GM12878 (cell line): ENCODE measurements at regions not wholly inside any gene's neighbourhood (a gene's known extent, or its start where the extent isn't known, plus 50 kb on each side); places are given as distances from the start of the nearest gene placed in this dataset.
"Not testable (repeated sequence)": the region's sequence is repeated elsewhere in the genome, so short reads cannot be mapped to it uniquely, and the experiment has no call there.

ENCODE experiments used
- ATAC-seq: fragments of 200-7000 bp; cut with Tn5 transposase; 3 replicates; pipeline ENCODE4 v1.9.1; 2020; ENCODE audit warnings: mild to moderate bottlenecking, moderate library complexity
- BruUV-seq: library from RNA; stranded (reverse); fragments of 400-500 nt; replicated peaks from 2 replicates; lab custom pipeline; 2021; lab: Mats Ljungman, UMichigan
- CTCF ChIA-PET: fragments of 300-600 bp; sonication (Branson Sonifier 250); formaldehyde crosslinking; extraction: SDS; loops from one replicate; lab custom pipeline; 2021; ENCODE audit warnings: inconsistent platforms; lab: Yijun Ruan, JAX
- POLR2A ChIA-PET: fragments of 350-600 bp; formaldehyde crosslinking; extraction: SDS; loops from one replicate; lab custom pipeline; 2021; ENCODE audit warnings: inconsistent platforms; lab: Charles Lee
- RAD21 ChIA-PET: fragments of 300-600 bp; sonication (Branson Sonifier 250); formaldehyde crosslinking; loops from one replicate; lab custom pipeline; 2023; ENCODE audit warnings: antibody characterized with exemption; ENCODE audit not compliant: unreplicated experiment; lab: Charles Lee
- SMC1A ChIA-PET: fragments of 300-600 bp; sonication (Branson Sonifier 250); formaldehyde crosslinking; loops from one replicate; lab custom pipeline; 2023; ENCODE audit not compliant: unreplicated experiment, uncharacterized antibody; lab: Charles Lee
- DNase-seq: peaks from one replicate; pipeline ENCODE4 v3.0.0-alpha.2; 2011; ENCODE audit warnings: low read depth, low spot score
- FAIRE-seq: peaks from 3 replicates; lab custom pipeline; 2011; peaks lifted over from hg19 to GRCh38; lab: Jason Lieb, UNC
- H2AFZ ChIP-seq: 2 replicates; pipeline ENCODE4 v1.6.0; 2011; ENCODE audit warnings: low read depth, low read length, control low read depth; ENCODE audit not compliant: control insufficient read depth
- H3K27ac ChIP-seq: 2 replicates; pipeline ENCODE4 v1.5.1; 2011; ENCODE audit warnings: control low read depth; ENCODE audit not compliant: control insufficient read depth, insufficient read depth
- H3K27me3 ChIP-seq, 2 experiments: replicated peaks in 1 of 2; 2 replicates each; pipeline versions ENCODE4 v1.6.0 to v1.6.1; 2011; ENCODE audit warnings: low read length in 1 of 2; ENCODE audit not compliant: control insufficient read depth in 2 of 2, insufficient read depth in 2 of 2
- H3K36me3 ChIP-seq, 2 experiments: 2 replicates each; pipeline ENCODE4 v1.5.1; 2011; ENCODE audit warnings: low read length in 1 of 2; ENCODE audit not compliant: control insufficient read depth in 2 of 2, insufficient read depth in 2 of 2
- H3K4me1 ChIP-seq: 2 replicates; pipeline ENCODE4 v1.6.1; 2011; ENCODE audit warnings: mild to moderate bottlenecking, low read length, moderate library complexity, mixed read lengths; ENCODE audit not compliant: control insufficient read depth, insufficient read depth
- H3K4me2 ChIP-seq: 2 replicates; pipeline ENCODE4 v1.6.0; 2011; ENCODE audit warnings: control low read depth; ENCODE audit not compliant: control insufficient read depth, insufficient read depth
- H3K4me3 ChIP-seq: fragments of 200-600 bp; sonication (generic); 2 replicates; pipeline ENCODE4 v1.5.1; 2016
- H3K79me2 ChIP-seq: 2 replicates; pipeline ENCODE4 v1.6.0; 2011; ENCODE audit warnings: low read length; ENCODE audit not compliant: control insufficient read depth, insufficient read depth
- H3K9ac ChIP-seq: 2 replicates; pipeline ENCODE4 v1.8.0; 2011; ENCODE audit warnings: low read length, control low read depth, mixed read lengths; ENCODE audit not compliant: control insufficient read depth, insufficient read depth
- H3K9me3 ChIP-seq: replicated peaks from 3 replicates; pipeline ENCODE4 v1.5.1; 2011; ENCODE audit warnings: mild to moderate bottlenecking, low read length; ENCODE audit not compliant: control insufficient read depth, insufficient read depth
- H4K20me1 ChIP-seq: 2 replicates; pipeline ENCODE4 v1.6.0; 2011; ENCODE audit not compliant: control insufficient read depth, insufficient read depth
- NFYB ChIP-seq: IDR thresholded peaks from 2 replicates; pipeline ENCODE4 v1.6.1; 2011; ENCODE audit warnings: low read depth, mild to moderate bottlenecking, low read length, improper control_type of control experiment, moderate library complexity; ENCODE audit not compliant: insufficient read depth
- SIN3A ChIP-seq: IDR thresholded peaks from 2 replicates; pipeline ENCODE4 v1.6.1; 2012; ENCODE audit warnings: low read depth, low read length, improper control_type of control experiment
- WGBS: methylation state at CpG from one replicate; pipeline ENCODE4 v1.1.6; 2016; ENCODE audit warnings: low lambda C conversion rate; ENCODE audit not compliant: insufficient replicate concordance, insufficient coverage; ENCODE audit errors: missing lambda C conversion rate; 5-methylcytosine and 5-hydroxymethylcytosine counted together
- in situ Hi-C: fragments of 300-500 bp; cut with MboI; formaldehyde crosslinking; loops from 9 replicates; pipeline ENCODE4 v1.14.3; 2018; ENCODE audit warnings: mixed read lengths
- intact Hi-C: fragments of 100-400 bp; cut with micrococcal nuclease; formaldehyde crosslinking; loops from one replicate; pipeline ENCODE4 v1.14.2; 2022; ENCODE audit not compliant: unreplicated experiment

DNA sequence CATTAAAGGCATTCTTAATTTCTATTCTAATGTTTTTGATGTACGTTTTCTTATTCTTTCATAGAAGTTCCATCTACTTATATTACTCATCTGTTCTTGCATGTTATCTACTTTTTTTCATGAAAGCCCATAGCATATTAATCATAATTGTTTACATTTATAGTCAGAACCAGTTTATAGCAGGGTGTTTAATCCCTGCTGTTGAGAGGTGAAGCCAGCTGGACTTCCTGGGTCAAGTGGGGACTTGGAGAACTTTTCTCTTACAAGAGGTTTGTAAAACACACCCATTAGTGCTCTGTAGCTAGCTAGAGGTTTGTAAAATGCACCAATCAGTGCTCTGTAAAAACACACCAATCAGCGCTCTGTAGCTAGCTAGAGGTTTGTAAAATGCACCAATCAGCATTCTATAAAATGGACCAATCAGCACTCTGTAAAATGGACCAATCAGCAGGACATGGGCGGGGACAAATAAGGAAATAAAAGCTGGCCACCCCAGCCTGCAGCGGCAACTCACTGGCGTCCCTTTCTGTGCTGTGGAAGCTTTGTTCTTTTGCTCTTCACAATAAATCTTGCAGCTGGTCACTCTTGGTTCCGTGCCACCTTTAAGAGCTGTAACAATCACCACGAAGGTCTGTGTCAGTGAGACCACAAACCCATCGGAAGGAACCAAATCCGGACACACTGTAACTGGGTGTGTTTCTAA lies 120.6 kb downstream of the TANC2 start:
- RAD21 ChIA-PET = no interaction called here
- SMC1A ChIA-PET = no interaction called here
- ATAC-seq = no peak
- H3K4me3 ChIP-seq = no peak overlapping the region
- H3K4me1 ChIP-seq = no peaks in the 10 kb centered on the region
- no peaks in the 10 kb centered on the region for H4K20me1 ChIP-seq
- TF ChIP-seq NFYB (peak; percentile 56; the same call in 1 of the 2 replicates), SIN3A (no peak)
- TF ChIP-seq, all 136 proteins: peak for 1
- H3K9ac ChIP-seq = no peak overlapping the region
- ChIA-PET POLR2A (interaction anchor here (0.5 kb wide), 1 partner anchor 81 kb away, joined by 6 read pairs; no protein-coding TSS in a partner anchor), CTCF (no interaction called here)
- no peaks in the 10 kb centered on the region for H3K79me2 ChIP-seq
- H3K27ac ChIP-seq = no peak overlapping the region
- DNase-seq (no peak), FAIRE-seq (no peak)
- no peak overlapping the region for H3K4me2 ChIP-seq
- WGBS = 46% methylated on average over 9 of the region's 9 CpGs
- H3K9me3 ChIP-seq = no peaks in the 10 kb centered on the region
- H3K36me3 ChIP-seq = no peaks in the 10 kb centered on the region
- H3K27me3 ChIP-seq = no peaks in the 10 kb centered on the region
- intact Hi-C loops = no loop called here
- BruUV-seq = no TSS peak
- H2AFZ ChIP-seq = no peak overlapping the region
- in situ Hi-C loops = no loop called here

DNA sequence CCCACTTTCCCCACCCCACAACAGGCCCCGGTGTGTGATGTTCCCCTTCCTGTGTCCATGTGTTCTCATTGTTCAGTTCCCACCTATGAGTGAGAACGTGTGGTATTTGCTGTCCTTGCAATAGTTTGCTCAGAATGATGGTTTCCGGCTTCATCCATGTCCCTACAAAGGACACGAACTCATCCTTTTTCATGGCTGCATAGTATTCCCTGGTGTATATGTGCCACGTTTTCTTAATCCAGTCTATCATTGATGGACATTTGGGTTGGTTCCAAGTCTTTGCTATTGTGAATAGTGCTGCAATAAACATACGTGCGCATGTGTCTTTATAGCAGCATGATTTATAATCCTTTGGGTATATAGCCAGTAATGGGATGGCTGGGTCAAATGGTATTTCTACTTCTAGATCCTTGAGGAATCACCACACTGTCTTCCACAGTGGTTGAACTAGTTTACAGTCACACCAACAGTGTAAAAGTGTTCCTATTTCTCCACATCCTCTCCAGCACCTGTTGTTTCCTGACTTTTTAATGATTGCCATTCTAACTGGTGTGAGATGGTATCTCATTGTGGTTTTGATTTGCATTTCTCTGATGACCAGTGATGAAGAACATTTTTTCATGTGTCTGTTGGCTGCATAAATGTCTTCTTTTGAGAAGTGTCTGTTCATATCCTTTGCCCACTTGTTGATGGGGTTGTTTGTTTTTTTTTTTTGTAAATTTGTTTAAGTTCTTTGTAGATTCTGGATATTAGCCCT lies 124.5 kb downstream of the TANC2 start:
- H4K20me1 ChIP-seq, H3K4me3 ChIP-seq, FAIRE-seq, CTCF ChIA-PET, H3K9ac ChIP-seq, POLR2A ChIA-PET, in situ Hi-C loops, H3K79me2 ChIP-seq, intact Hi-C loops, H3K36me3 ChIP-seq, H3K4me2 ChIP-seq, H3K27ac ChIP-seq, DNase-seq, H2AFZ ChIP-seq, SMC1A ChIA-PET, BruUV-seq, H3K4me1 ChIP-seq, H3K9me3 ChIP-seq, H3K27me3 ChIP-seq, RAD21 ChIA-PET, ATAC-seq: not testable (repeated sequence)
- 63% methylated on average over 6 of the region's 7 CpGs for WGBS

DNA sequence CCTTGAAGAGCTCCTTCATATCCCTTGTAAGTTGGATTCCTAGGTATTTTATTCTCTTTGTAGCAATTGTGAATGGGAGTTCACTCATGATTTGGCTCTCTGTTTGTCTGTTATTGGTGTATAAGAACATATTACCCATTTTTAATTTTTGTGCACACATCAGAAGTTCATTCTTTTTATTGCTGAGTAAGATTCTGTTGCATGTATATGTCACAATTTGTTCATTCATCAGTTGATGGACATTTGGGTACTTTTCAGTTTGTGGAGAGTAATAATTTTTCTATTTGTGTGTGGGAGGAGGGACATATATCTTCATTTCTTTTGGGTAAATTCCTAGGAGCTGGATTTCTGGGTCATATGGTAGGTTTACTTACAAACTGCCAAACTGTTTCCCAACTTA lies 125.9 kb downstream of the TANC2 start:
- H3K79me2 ChIP-seq, intact Hi-C loops, H3K27me3 ChIP-seq, H3K27ac ChIP-seq, H3K9ac ChIP-seq, H3K9me3 ChIP-seq, H3K36me3 ChIP-seq, H4K20me1 ChIP-seq, FAIRE-seq, H3K4me1 ChIP-seq, SMC1A ChIA-PET, RAD21 ChIA-PET, H2AFZ ChIP-seq, ATAC-seq, POLR2A ChIA-PET, CTCF ChIA-PET, BruUV-seq, in situ Hi-C loops, DNase-seq, H3K4me3 ChIP-seq, H3K4me2 ChIP-seq: not testable (repeated sequence)
